HL-60 (cell line): ENCODE measurements at regions not wholly inside any gene's neighbourhood (a gene's known extent, or its start where the extent isn't known, plus 50 kb on each side); places are given as distances from the start of the nearest gene placed in this dataset.

Experiments
- DNase-seq, 2 experiments: peaks; one replicate each; pipeline ENCODE4 v3.0.0-alpha.2; 2010 to 2020; ENCODE audit warnings: low read depth in 1 of 2, low spot score in 1 of 2
- H3K27ac ChIP-seq: fragments of 250-450 bp; sonication (Bioruptor Pico); replicated peaks from 2 replicates; pipeline ENCODE4 v1.5.1; 2020; ENCODE audit warnings: mild to moderate bottlenecking, moderate library complexity
- H3K27me3 ChIP-seq: fragments of 250-450 bp; sonication (Bioruptor Pico); 2 replicates; pipeline ENCODE4 v1.5.1; 2021; ENCODE audit warnings: mild to moderate bottlenecking, moderate library complexity; ENCODE audit not compliant: insufficient read depth, poor library complexity, severe bottlenecking
- H3K4me3 ChIP-seq: replicated peaks from 2 replicates; pipeline ENCODE4 v1.5.1; 2011; ENCODE audit warnings: mild to moderate bottlenecking, control low read depth, low read length; ENCODE audit not compliant: insufficient read depth
- GABPA ChIP-seq: IDR thresholded peaks from 2 replicates; pipeline ENCODE4 v1.6.1; 2012; ENCODE audit warnings: low read depth
- POLR2AphosphoS5 ChIP-seq: IDR thresholded peaks from 2 replicates; pipeline ENCODE4 v1.6.1; 2012; ENCODE audit warnings: low read depth
- SPI1 ChIP-seq: IDR thresholded peaks from 2 replicates; pipeline ENCODE4 v1.6.1; 2012; ENCODE audit warnings: low read depth, mild to moderate bottlenecking, borderline replicate concordance
- TF ChIP-seq, protein P1 (sequence below): IDR thresholded peaks from 2 replicates; pipeline ENCODE4 v1.6.1; 2012; ENCODE audit warnings: low read depth; ENCODE audit not compliant: insufficient replicate concordance
- TF ChIP-seq, protein P2 (sequence below): IDR thresholded peaks from one replicate; pipeline ENCODE4 v1.5.1; 2011; ENCODE audit warnings: low read length, control low read depth, inconsistent platforms; ENCODE audit not compliant: insufficient read depth

DNA sequence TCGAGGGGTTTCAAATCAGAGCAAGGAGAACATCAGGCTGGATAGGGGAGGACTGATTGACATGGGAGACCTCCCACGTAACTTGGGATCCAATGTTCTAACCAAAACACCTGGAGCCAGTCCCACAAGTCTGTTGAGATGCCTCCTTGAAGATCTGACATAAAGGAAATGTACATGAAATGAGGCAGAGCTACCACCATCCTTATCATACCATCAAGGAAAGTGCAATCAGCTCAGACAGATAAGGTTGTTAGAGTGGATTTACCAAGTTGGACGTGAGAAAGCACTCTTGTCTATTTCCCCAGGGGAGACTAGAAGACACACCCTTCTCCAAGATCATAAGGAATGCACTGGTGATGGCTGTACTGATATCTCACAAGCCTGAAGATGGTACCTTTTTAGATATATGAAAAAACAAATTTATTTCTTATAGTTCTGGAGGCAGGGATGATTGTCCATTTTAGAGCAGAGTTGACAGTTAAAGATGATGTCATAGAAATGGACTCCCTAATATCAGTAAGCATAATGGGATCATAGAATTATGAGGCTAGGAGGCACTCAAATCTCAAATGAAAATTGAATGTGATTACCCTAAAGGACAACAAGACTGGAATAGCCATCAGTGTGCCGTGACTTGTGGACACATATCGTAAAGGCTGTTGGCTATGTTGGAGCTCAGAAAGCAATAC is 129.1 kb upstream of the RAB4A start:
- Histone ChIP-seq H3K27me3 (no peaks in the 10 kb centered on the region), H3K4me3 (no peak overlapping the region), H3K27ac (no peak overlapping the region)
- TF ChIP-seq SPI1 (no peak), POLR2AphosphoS5 (no peak), GABPA (no peak)
- TF ChIP-seq, protein P1, sequence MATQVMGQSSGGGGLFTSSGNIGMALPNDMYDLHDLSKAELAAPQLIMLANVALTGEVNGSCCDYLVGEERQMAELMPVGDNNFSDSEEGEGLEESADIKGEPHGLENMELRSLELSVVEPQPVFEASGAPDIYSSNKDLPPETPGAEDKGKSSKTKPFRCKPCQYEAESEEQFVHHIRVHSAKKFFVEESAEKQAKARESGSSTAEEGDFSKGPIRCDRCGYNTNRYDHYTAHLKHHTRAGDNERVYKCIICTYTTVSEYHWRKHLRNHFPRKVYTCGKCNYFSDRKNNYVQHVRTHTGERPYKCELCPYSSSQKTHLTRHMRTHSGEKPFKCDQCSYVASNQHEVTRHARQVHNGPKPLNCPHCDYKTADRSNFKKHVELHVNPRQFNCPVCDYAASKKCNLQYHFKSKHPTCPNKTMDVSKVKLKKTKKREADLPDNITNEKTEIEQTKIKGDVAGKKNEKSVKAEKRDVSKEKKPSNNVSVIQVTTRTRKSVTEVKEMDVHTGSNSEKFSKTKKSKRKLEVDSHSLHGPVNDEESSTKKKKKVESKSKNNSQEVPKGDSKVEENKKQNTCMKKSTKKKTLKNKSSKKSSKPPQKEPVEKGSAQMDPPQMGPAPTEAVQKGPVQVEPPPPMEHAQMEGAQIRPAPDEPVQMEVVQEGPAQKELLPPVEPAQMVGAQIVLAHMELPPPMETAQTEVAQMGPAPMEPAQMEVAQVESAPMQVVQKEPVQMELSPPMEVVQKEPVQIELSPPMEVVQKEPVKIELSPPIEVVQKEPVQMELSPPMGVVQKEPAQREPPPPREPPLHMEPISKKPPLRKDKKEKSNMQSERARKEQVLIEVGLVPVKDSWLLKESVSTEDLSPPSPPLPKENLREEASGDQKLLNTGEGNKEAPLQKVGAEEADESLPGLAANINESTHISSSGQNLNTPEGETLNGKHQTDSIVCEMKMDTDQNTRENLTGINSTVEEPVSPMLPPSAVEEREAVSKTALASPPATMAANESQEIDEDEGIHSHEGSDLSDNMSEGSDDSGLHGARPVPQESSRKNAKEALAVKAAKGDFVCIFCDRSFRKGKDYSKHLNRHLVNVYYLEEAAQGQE: no peak
- TF ChIP-seq, protein P2, sequence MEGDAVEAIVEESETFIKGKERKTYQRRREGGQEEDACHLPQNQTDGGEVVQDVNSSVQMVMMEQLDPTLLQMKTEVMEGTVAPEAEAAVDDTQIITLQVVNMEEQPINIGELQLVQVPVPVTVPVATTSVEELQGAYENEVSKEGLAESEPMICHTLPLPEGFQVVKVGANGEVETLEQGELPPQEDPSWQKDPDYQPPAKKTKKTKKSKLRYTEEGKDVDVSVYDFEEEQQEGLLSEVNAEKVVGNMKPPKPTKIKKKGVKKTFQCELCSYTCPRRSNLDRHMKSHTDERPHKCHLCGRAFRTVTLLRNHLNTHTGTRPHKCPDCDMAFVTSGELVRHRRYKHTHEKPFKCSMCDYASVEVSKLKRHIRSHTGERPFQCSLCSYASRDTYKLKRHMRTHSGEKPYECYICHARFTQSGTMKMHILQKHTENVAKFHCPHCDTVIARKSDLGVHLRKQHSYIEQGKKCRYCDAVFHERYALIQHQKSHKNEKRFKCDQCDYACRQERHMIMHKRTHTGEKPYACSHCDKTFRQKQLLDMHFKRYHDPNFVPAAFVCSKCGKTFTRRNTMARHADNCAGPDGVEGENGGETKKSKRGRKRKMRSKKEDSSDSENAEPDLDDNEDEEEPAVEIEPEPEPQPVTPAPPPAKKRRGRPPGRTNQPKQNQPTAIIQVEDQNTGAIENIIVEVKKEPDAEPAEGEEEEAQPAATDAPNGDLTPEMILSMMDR: no peak
- DNase-seq: no peak

DNA sequence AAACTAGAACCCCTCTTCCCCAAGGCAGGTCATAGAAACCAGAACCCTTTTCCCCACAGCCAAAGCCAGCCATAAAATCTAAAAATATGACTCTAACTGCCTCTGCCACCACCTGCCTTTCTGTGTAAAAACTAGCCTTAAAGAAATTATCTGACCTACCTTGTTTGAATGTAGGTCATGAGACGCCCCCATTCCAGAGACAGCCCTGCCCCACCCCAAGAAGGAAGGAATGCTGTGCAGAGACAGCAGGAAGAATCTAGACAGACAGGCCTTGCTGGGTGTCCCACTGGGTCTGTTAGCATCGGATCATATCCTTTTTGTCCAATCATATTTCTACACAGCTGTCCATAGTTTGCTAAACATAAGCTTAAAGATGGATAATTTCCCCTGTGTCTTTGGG is 128.4 kb upstream of the RAB4A start:
- Histone ChIP-seq H3K27ac (no peak overlapping the region), H3K4me3 (no peak overlapping the region), H3K27me3 (no peaks in the 10 kb centered on the region)
- no peak for DNase-seq
- TF ChIP-seq, protein P1: no peak
- TF ChIP-seq POLR2AphosphoS5: no peak
- TF ChIP-seq, protein P2: no peak
- TF ChIP-seq SPI1: no peak
- TF ChIP-seq GABPA: no peak

DNA sequence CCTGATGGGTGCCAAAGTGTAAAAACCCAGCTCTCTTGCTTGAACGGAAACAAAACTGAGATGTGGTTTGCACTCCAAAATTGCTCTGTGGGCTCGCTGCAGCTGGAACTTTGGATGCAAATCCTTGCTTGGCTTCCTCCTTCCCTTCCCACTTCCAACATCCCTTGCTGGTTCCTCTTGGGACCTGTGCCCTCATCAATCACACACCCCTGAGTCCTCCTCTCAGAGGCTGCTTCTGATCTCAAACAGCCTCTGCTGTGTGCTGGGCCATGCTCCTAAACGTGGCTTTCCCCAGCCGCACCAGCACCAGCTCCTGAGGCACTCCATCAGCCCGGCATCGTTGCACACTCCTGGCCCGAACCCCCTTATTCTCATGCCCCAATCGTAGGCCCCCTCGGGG is 124.3 kb upstream of the RAB4A start:
- TF ChIP-seq POLR2AphosphoS5: no peak
- TF ChIP-seq GABPA: no peak
- no peak for DNase-seq
- no peak overlapping the region for H3K4me3 ChIP-seq
- no peak overlapping the region for H3K27ac ChIP-seq
- H3K27me3 ChIP-seq: no peaks in the 10 kb centered on the region

DNA sequence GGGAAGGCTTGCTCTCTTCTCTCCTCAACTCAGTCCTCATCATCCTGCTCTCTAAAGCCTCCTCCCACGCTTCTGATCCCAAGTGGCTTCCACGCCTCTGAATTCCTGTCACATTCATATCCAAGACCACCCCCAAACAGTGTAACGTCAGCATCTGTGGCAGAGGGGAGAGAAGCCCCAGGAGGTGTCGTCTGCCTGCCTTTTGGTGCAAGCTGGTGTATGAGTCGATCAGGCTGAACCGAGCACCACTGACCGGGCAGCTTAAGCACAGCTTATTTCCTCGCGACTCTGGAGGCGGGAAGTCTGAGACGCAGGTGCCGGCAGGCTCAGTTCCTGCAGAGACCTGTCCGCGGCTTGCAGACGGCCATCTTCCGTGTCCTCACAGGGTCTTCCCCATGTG is 123.8 kb upstream of the RAB4A start:
- Histone ChIP-seq H3K4me3 (no peak overlapping the region), H3K27ac (no peak overlapping the region), H3K27me3 (no peaks in the 10 kb centered on the region)
- TF ChIP-seq SPI1 (no peak), POLR2AphosphoS5 (no peak)
- TF ChIP-seq, protein P1: no peak
- TF ChIP-seq, protein P2: no peak
- DNase-seq: no peak
